Neural crest cell (in vitro differentiated cells): ENCODE measurements at regions not wholly inside any gene's neighbourhood (a gene's known extent, or its start where the extent isn't known, plus 50 kb on each side); places are given as distances from the start of the nearest gene placed in this dataset.

Experiments used
- DNase-seq: peaks from one replicate; pipeline ENCODE4 v3.0.0; 2021; ENCODE audit warnings: low read depth, mixed read lengths, low spot score
- H3K27ac Mint-ChIP-seq: one replicate; pipeline ENCODE4 v1.8.0; 2021; ENCODE audit warnings: mild to moderate bottlenecking, mixed read lengths; ENCODE audit not compliant: unreplicated experiment
- H3K27me3 Mint-ChIP-seq: 2 replicates; pipeline ENCODE4 v1.8.0; 2021; ENCODE audit warnings: low read depth, mild to moderate bottlenecking, mixed read lengths
- H3K36me3 Mint-ChIP-seq: 2 replicates; pipeline ENCODE4 v1.8.0; 2021; ENCODE audit warnings: low read depth, mild to moderate bottlenecking, mixed read lengths
- H3K4me1 Mint-ChIP-seq: 2 replicates; pipeline ENCODE4 v1.8.0; 2021; ENCODE audit warnings: mixed read lengths
- H3K4me3 Mint-ChIP-seq: one replicate; pipeline ENCODE4 v1.8.0; 2021; ENCODE audit warnings: mild to moderate bottlenecking, mixed read lengths
- H3K9me3 Mint-ChIP-seq: 2 replicates; pipeline ENCODE4 v1.8.0; 2021; ENCODE audit warnings: mixed read lengths
- CTCF ChIP-seq: fragments of 200-600 bp; sonication (generic); conservative IDR thresholded peaks from 2 replicates; pipeline ENCODE4 v1.5.0; 2021; ENCODE audit warnings: antibody characterized with exemption, mild to moderate bottlenecking

GRCh38 chr6:103404799-103405198, 1454.9 kb downstream of the HACE1 start:
- H3K4me1 Mint-ChIP-seq = no peaks in the 10 kb centered on the region
- H3K4me3 Mint-ChIP-seq = no peak overlapping the region

GRCh38 chr6:103396768-103397167, 1463.0 kb downstream of the HACE1 start:
- no peak overlapping the region for H3K4me3 Mint-ChIP-seq
- no peak overlapping the region for H3K27ac Mint-ChIP-seq
- TF ChIP-seq CTCF = no peak
- no peaks in the 10 kb centered on the region for H3K27me3 Mint-ChIP-seq
- H3K36me3 Mint-ChIP-seq = peaks cover 2% of the 10 kb centered on the region
- H3K4me1 Mint-ChIP-seq = no peaks in the 10 kb centered on the region
- no peak for DNase-seq
- H3K9me3 Mint-ChIP-seq = peaks cover 3% of the 10 kb centered on the region

More at GRCh38 chr6:103404799-103405198, 1454.9 kb downstream of the HACE1 start:
- H3K27ac Mint-ChIP-seq = no peak overlapping the region
- TF ChIP-seq CTCF = no peak
- DNase-seq = no peak
- H3K36me3 Mint-ChIP-seq = no peaks in the 10 kb centered on the region
- no peaks in the 10 kb centered on the region for H3K9me3 Mint-ChIP-seq
- H3K27me3 Mint-ChIP-seq = no peaks in the 10 kb centered on the region

GRCh38 chr6:103379272-103379671, 1480.4 kb downstream of the HACE1 start:
- H3K36me3 Mint-ChIP-seq = no peaks in the 10 kb centered on the region
- no peaks in the 10 kb centered on the region for H3K27me3 Mint-ChIP-seq
- H3K9me3 Mint-ChIP-seq = peaks cover 6% of the 10 kb centered on the region
- no peak for DNase-seq
- H3K4me3 Mint-ChIP-seq = no peak overlapping the region
- no peak overlapping the region for H3K27ac Mint-ChIP-seq
- TF ChIP-seq CTCF = no peak
- H3K4me1 Mint-ChIP-seq = no peaks in the 10 kb centered on the region

- H3K36me3 Mint-ChIP-seq = no peaks in the 10 kb centered on the region
- peaks cover 4% of the 10 kb centered on the region for H3K9me3 Mint-ChIP-seq
- H3K27me3 Mint-ChIP-seq = no peaks in the 10 kb centered on the region
- no peaks in the 10 kb centered on the region for H3K4me1 Mint-ChIP-seq
- TF ChIP-seq CTCF = no peak
- no peak for DNase-seq
- H3K4me3 Mint-ChIP-seq = no peak overlapping the region
- no peak overlapping the region for H3K27ac Mint-ChIP-seq
Observed at GRCh38 chr6:103367212-103367611, 1492.5 kb downstream of the HACE1 start.

- Mint-ChIP-seq H3K27ac (no peak overlapping the region), H3K36me3 (no peaks in the 10 kb centered on the region), H3K4me1 (no peaks in the 10 kb centered on the region), H3K27me3 (no peaks in the 10 kb centered on the region), H3K9me3 (no peaks in the 10 kb centered on the region), H3K4me3 (no peak overlapping the region)
- no peak for TF ChIP-seq CTCF
- DNase-seq = no peak
Observed at GRCh38 chr6:103356531-103356930, 1503.2 kb downstream of the HACE1 start.
